ENCODE measurements at regions not wholly inside any gene's neighbourhood (a gene's known extent, or its start where the extent isn't known, plus 50 kb on each side); places are given as distances from the start of the nearest gene placed in this dataset.

DNA sequence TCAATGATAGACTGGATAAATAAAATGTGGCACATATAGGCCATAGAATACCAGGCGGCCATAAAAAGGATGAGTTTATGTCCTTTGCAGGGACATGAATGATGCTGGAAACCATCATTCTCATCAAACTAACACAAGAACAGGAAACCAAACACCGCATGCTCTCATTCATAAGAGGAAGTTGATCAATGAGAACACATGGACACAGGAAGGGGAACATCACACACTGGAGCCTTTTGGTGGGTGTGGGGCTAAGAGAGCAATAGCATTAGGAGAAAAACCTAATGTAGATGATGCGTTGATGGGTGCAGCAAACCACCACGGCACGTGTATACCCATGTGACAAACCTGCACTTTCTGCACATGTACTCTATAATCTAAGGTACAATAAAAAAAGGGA lies 883.4 kb upstream of the PRMT6 start:
- no peak for TF ChIP-seq POLR2AphosphoS5 (IDR thresholded peaks at IDR 0.05)
- no peak for TF ChIP-seq POLR2A (IDR thresholded peaks at IDR 0.05)
- TF ChIP-seq, protein P1, sequence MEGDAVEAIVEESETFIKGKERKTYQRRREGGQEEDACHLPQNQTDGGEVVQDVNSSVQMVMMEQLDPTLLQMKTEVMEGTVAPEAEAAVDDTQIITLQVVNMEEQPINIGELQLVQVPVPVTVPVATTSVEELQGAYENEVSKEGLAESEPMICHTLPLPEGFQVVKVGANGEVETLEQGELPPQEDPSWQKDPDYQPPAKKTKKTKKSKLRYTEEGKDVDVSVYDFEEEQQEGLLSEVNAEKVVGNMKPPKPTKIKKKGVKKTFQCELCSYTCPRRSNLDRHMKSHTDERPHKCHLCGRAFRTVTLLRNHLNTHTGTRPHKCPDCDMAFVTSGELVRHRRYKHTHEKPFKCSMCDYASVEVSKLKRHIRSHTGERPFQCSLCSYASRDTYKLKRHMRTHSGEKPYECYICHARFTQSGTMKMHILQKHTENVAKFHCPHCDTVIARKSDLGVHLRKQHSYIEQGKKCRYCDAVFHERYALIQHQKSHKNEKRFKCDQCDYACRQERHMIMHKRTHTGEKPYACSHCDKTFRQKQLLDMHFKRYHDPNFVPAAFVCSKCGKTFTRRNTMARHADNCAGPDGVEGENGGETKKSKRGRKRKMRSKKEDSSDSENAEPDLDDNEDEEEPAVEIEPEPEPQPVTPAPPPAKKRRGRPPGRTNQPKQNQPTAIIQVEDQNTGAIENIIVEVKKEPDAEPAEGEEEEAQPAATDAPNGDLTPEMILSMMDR (IDR thresholded peaks at IDR 0.05 in 8 of 11, conservative IDR thresholded peaks at IDR 0.05 in 3 of 11) = no peak
